Left colon (tissue), 2 donors: ENCODE measurements at regions not wholly inside any gene's neighbourhood (a gene's known extent, or its start where the extent isn't known, plus 50 kb on each side); places are given as distances from the start of the nearest gene placed in this dataset.
A peak's percentile ranks its signal among the peaks of the same experiment; 100 is the strongest.

Experiments used
- ATAC-seq: fragments of 200-7000 bp; cut with Tn5 transposase; one replicate; pipeline ENCODE4 v1.9.1; 2020; ENCODE audit warnings: mild to moderate bottlenecking, moderate library complexity
- DNase-seq, 2 donors: peaks; one replicate each; pipeline ENCODE4 v3.0.0-alpha.2; 2020
- intact Hi-C, 2 donors: fragments of 100-400 bp; cut with DNase I in 1 of 2; cut with micrococcal nuclease in 1 of 2; formaldehyde crosslinking; loops; one replicate each; pipeline versions ENCODE4 v1.11.2 to v1.14.0; 2022; cut with DNase I, micrococcal nuclease
- donor health status: DM: no; HTN: no; CAD: no.
- donor health status: DM: yes; HTN: yes; CAD: no.

- DNase-seq = no peak
- intact Hi-C loops = no loop called here
Measured at GRCh38 chr2:19072161-19072560, 286.3 kb downstream of the OSR1 start.

GRCh38 chr2:19070886-19071285 is 287.5 kb downstream of the OSR1 start:
- DNase-seq (no peak), ATAC-seq (no peak)
- intact Hi-C loops = no loop called here

More at GRCh38 chr2:19072161-19072560, 286.3 kb downstream of the OSR1 start:
- ATAC-seq = no peak

- ATAC-seq (no peak), DNase-seq (no peak)
- intact Hi-C loops = no loop called here
Measured at GRCh38 chr2:19068206-19068605, 290.2 kb downstream of the OSR1 start.

- DNase-seq (no peak), ATAC-seq (no peak)
- intact Hi-C loops = no loop called here
Measured at GRCh38 chr2:19062370-19062769, 296.1 kb downstream of the OSR1 start.

- ATAC-seq (no peak), DNase-seq (no peak)
- intact Hi-C loops = no loop called here
Measured at GRCh38 chr2:19059076-19059475, 299.3 kb downstream of the OSR1 start.

GRCh38 chr2:19051203-19051831 is 307.1 kb downstream of the OSR1 start:
- ATAC-seq (no peak), DNase-seq (no peak)
- intact Hi-C loops = no loop called here

- ATAC-seq (no peak), DNase-seq (no peak)
- intact Hi-C loops = no loop called here
Measured at GRCh38 chr2:19050354-19050753, 308.1 kb downstream of the OSR1 start.

- DNase-seq = peak; percentile 49 to 67
- intact Hi-C loops = no loop called here
- ATAC-seq = peak; percentile 86
Measured at GRCh38 chr2:19048593-19049266, 309.7 kb downstream of the OSR1 start.

- ATAC-seq = no peak
- intact Hi-C loops = no loop called here
- no peak for DNase-seq
Measured at GRCh38 chr2:19046986-19047780, 311.2 kb downstream of the OSR1 start.

GRCh38 chr2:19045151-19045550 is 313.3 kb downstream of the OSR1 start:
- DNase-seq (no peak), ATAC-seq (no peak)
- intact Hi-C loops = no loop called here

GRCh38 chr2:19043893-19044292 is 314.5 kb downstream of the OSR1 start:
- DNase-seq (no peak), ATAC-seq (no peak)
- intact Hi-C loops = no loop called here

GRCh38 chr2:19041434-19042041 is 316.9 kb downstream of the OSR1 start:
- DNase-seq (no peak), ATAC-seq (no peak)
- intact Hi-C loops = no loop called here

- ATAC-seq (no peak), DNase-seq (no peak)
- intact Hi-C loops = no loop called here
Measured at GRCh38 chr2:19038071-19039015, 320.1 kb downstream of the OSR1 start.

GRCh38 chr2:19036091-19036490 is 322.3 kb downstream of the OSR1 start:
- no peak for DNase-seq
- ATAC-seq = no peak
- intact Hi-C loops = no loop called here

- intact Hi-C loops = no loop called here
- no peak for ATAC-seq
- no peak for DNase-seq
Measured at GRCh38 chr2:19035238-19035637, 323.2 kb downstream of the OSR1 start.

GRCh38 chr2:19033240-19033639 is 325.2 kb downstream of the OSR1 start:
- intact Hi-C loops = no loop called here
- DNase-seq = no peak
- no peak for ATAC-seq

- intact Hi-C loops = no loop called here
- DNase-seq (no peak), ATAC-seq (no peak)
Measured at GRCh38 chr2:19031642-19032041, 326.8 kb downstream of the OSR1 start.

GRCh38 chr2:19029655-19030054 is 328.8 kb downstream of the OSR1 start:
- DNase-seq = no peak
- intact Hi-C loops = no loop called here
- no peak for ATAC-seq
